HG03095 (cell line): ENCODE measurements at regions not wholly inside any gene's neighbourhood (a gene's known extent, or its start where the extent isn't known, plus 50 kb on each side); places are given as distances from the start of the nearest gene placed in this dataset.

Source experiments
- ATAC-seq: cut with Tn5 transposase; IDR thresholded peaks from one replicate; pipeline ENCODE4 v1.9.1; 2021; ENCODE audit warnings: moderate library complexity; ENCODE audit not compliant: unreplicated experiment

DNA sequence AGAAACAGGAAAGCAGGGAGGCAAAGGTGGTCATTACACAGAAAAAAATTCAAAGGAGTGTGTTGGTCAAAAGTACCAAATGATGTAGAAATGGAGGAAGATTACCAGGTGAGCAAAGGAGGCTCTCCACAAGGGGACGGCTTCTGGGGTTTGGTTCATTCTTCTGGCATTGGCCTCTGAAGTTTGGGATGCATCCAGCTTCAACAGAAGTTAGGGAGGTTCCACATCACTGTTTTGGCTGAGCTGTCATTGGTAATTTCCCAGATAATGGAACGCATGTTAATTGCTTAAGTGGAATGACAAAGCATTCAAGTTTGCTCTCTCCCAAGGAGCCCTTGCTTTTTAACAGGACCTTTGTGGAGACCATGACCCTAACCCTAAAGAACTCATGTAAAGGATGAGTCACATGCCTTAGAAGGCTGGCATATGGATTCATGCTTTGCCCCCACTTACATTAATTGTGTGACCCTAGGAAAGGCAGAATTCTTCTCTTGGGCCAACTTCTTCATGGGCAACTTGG is 398.6 kb downstream of the GPAM start:
- no peak for ATAC-seq

GRCh38 chr10:111785921-111786320 is 397.6 kb downstream of the GPAM start:
- ATAC-seq, result no peak

GRCh38 chr10:111789821-111790220 is 393.7 kb downstream of the GPAM start:
- ATAC-seq, result no peak

DNA sequence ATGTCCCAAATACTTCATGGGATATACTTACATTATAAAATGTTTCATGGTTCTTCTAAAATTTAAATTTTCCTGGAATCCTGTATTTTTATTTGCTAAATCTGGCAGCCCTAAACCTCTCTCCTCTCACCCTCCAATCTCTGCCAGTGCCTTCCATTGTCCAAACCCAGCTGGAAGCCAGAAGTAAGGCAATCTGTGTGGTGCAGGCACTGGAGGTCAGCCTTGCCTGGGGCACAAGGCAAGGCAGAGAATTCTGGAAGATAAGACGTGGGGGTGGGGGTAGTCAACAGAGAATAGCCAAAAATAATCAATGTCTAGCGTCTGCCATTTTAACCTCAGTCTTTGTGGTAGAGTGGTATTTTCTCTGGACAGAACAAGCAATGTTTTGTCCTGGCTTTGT is 381.7 kb downstream of the GPAM start:
- no peak for ATAC-seq

- no peak for ATAC-seq
Observed at GRCh38 chr10:111804781-111805180, 378.8 kb downstream of the GPAM start.

DNA sequence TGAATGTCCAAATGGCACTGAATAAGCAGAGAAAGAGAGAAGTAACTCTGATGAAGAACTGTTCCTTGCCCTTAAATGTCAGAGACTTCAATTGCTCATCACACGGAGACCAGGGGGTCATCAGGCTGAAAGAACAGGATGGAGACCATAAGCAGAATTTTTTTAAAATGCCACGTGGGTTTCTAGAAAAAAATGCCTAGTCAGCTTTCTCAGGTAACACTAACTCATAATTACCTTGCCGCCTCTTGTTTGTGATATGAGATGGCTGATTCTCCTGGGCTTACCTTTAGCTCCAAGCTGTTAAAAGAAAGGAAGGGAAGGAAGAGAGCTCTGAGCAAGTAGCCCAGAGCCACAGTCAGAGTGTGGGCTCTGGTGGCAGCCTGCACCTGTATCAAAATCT is 372.0 kb downstream of the GPAM start:
- no peak for ATAC-seq

GRCh38 chr10:111820471-111820870 is 363.1 kb downstream of the GPAM start:
- ATAC-seq, result no peak

DNA sequence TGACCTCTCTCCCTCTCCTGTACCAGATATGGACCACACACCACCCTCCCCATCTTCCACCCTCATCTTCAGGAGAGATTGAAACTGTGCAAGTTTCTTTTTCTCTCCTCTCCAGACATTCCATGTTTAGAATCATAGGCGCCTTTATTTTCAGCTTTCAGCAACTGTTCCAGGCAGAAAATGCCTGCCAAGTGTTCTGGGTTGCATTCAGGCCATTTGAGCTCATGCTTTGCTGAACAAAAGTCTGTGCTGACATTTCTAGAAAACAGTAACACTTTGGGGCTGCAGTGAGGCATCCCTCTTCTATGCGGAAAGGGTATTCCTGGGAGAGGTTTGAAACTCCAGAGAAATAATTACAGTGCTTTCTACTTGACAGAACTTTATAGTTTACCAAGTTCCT is 361.7 kb downstream of the GPAM start:
- no peak for ATAC-seq

- ATAC-seq, result no peak
Observed at GRCh38 chr10:111822661-111823060, 360.9 kb downstream of the GPAM start.

DNA sequence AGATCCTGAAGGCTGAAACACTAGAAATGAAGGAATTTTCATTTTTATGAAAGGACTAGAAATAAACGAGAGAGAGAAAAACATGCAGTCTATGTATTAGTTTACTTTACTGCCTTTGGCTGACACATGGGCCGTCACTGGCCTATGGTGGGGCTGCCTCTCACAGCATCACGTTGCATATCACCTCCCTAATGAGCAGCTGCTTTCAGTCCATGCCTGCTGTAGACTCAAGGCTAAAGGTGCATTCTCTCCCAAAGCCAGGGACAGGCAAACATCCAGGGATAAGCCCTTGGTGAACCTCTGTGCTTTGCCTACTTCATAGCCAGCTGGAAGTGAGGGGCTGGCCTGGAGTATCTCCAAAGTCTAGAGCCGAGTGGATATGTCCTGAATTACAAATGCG is 359.4 kb downstream of the GPAM start:
- no peak for ATAC-seq

DNA sequence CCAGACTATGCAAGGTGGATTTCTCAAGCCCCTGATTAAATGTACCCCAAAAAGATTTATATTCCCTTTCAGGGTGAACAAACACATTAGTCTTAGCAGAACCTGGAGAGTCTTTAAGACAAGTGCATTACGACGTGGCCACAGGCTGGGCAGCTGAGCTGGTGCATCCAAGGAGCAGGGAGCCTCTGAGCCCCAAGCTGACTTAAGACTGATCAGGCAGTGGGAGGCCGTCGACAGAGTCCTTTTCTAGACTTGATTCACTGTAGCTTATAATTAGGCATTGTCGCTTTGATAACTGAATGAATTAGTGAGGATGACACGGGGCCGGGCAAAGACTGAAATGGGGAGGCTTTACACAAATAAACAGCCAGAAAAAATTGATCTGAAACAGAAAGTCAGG is 353.2 kb downstream of the GPAM start:
- ATAC-seq, result no peak

DNA sequence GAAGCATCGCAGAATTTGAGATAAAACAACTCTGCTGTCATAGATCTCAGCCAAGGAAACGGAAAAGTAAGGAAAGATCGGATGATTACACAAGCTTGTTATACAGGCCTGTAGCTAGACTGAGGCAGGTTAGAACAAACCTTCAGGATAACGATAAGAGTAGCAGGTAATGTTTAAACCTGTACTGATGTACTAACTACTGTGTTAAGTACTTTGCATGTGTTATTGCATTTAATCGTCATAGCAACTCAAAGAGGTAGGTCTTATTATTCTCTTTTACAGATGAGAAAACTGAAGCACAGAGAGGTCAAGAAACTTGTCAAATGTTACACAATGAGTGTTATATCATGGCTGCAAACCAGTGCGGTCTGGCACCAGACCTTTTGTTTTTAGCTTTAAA is 352.5 kb downstream of the GPAM start:
- no peak for ATAC-seq

- ATAC-seq, result no peak
Observed at GRCh38 chr10:111833251-111833650, 350.3 kb downstream of the GPAM start.

GRCh38 chr10:111835574-111835973 is 348.0 kb downstream of the GPAM start:
- ATAC-seq, result no peak

GRCh38 chr10:111836064-111836463 is 347.5 kb downstream of the GPAM start:
- ATAC-seq, result no peak

DNA sequence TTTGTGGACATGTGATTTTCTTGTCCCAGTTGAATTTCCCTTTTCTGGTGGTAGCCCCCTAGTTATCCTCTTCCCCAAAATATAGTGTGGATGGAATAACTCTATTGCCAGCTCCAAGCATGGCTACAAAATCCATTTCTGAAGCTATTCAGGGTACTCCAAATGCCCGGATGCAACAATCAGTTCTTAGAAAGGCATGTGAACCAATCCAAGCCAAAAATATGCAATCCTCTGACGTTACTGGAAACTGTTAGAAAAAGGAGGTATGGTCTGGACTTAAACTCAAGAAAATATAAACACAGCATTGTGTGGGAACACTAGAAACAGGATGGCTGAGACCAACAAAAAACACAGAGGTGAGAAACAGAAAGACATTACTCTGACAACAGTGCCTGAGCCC is 347.0 kb downstream of the GPAM start:
- ATAC-seq, result no peak

DNA sequence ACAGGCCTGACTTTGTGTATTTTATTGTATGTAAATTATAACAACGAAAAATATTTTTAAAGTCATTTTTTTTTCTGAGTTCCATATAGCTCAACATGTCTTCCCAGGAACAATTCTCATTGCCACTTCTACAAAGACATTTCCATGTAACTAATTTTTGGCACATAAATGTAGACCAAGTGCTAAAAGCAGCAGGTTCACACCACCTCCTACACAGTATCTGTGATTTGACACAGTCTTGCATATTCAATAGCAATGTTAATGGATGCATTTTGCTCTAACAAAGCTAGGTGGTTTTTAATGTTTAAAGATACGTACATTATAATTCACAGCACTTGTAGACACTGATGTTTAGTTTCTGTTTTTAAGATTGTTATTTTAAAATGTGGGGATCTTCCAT is 346.5 kb downstream of the GPAM start:
- ATAC-seq, result no peak

- no peak for ATAC-seq
Observed at GRCh38 chr10:111837985-111838384, 345.6 kb downstream of the GPAM start.

DNA sequence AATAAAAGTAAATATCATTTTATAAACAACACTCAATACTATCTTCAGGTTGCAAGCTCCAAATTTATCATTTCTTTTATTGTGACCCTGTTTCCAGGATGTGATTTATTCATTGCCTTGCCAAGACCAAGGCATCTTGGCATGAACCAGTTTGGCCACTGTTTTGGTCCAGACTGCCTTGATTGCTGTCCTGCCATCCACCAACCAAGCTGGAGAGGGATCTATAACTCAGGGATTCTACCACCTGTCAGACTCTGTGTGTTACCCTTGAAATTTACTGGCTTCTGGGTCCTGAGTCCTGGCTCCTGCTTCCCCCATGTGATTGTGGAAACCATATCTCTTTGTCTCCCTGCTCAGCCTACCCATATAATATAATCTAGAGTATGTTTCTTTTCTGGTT is 343.0 kb downstream of the GPAM start:
- ATAC-seq, result no peak

GRCh38 chr10:111852801-111853200 is 330.8 kb downstream of the GPAM start:
- ATAC-seq, result no peak

GRCh38 chr10:111856631-111857030 is 326.9 kb downstream of the GPAM start:
- no peak for ATAC-seq

GRCh38 chr10:111865550-111865949 is 318.0 kb downstream of the GPAM start:
- ATAC-seq, result no peak

DNA sequence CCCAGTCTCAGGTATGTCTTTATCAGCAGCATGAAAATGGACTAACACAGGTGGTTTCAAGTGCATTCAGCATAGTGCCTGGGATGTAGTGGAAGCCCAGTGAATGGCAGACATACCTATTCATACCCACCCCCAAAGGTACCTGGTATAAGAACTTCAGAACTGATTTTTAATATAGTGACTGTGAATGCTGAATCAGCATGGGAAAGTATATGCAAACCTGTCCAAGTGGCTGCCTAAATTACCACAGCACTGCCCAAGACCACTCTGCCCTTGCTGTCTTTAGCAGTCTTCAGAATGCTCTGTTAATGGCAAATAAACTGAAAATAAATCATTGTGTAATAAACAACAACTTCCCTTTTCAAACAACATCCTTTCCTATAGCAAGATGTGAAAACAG is 312.1 kb downstream of the GPAM start:
- no peak for ATAC-seq

DNA sequence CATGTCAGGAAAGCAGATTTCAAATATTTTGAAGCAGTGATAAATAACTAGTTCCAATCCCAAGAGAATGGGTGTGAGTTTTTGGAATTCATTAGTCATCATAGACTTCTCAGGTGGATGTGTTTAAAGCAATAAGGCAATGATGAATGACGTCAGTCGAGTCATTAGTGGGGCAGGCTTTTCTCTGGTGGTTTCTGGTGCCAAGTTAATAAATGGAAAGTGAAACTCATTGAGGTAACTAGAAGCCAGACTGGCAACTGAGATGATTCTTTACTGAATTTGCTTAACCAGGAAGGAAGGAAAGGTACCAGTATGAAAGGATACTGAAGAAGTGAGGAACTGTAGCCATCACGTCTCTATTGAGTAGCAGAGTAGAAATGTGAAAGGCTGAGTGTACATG is 311.0 kb downstream of the GPAM start:
- ATAC-seq, result no peak
